Ishikawa (cell line): ENCODE measurements at regions not wholly inside any gene's neighbourhood (a gene's known extent, or its start where the extent isn't known, plus 50 kb on each side); places are given as distances from the start of the nearest gene placed in this dataset.

Experiments
- CEBPB ChIP-seq: IDR thresholded peaks from 2 replicates; pipeline ENCODE4 v1.6.1; 2012
- EP300 ChIP-seq: IDR thresholded peaks from 2 replicates; pipeline ENCODE4 v1.6.1; 2012; ENCODE audit warnings: borderline replicate concordance
- FOXM1 ChIP-seq: IDR thresholded peaks from 2 replicates; pipeline ENCODE4 v1.6.1; 2012; ENCODE audit warnings: low read depth, borderline replicate concordance
- RAD21 ChIP-seq: IDR thresholded peaks from 2 replicates; pipeline ENCODE4 v1.6.1; 2012; ENCODE audit warnings: low read depth
- TAF1 ChIP-seq: IDR thresholded peaks from 2 replicates; pipeline ENCODE4 v1.6.1; 2012; ENCODE audit warnings: low read depth, mild to moderate bottlenecking
- TCF12 ChIP-seq: IDR thresholded peaks from 2 replicates; pipeline ENCODE4 v1.6.1; 2012; ENCODE audit warnings: low read depth
- TEAD4 ChIP-seq: IDR thresholded peaks from 2 replicates; pipeline ENCODE4 v1.6.1; 2012
- YY1 ChIP-seq: IDR thresholded peaks from 2 replicates; pipeline ENCODE4 v1.6.1; 2012; ENCODE audit warnings: low read depth
- ZBTB7A ChIP-seq: IDR thresholded peaks from 2 replicates; pipeline ENCODE4 v1.6.1; 2012; ENCODE audit warnings: low read depth
- TF ChIP-seq, protein P1 (sequence below): IDR thresholded peaks from 2 replicates; pipeline ENCODE4 v1.6.1; 2012; ENCODE audit warnings: low read depth, mild to moderate bottlenecking
- TF ChIP-seq, protein P2 (sequence below): IDR thresholded peaks from 2 replicates; pipeline ENCODE4 v1.6.1; 2012

- no peak for TF ChIP-seq YY1
- TF ChIP-seq RAD21: no peak
- TF ChIP-seq FOXM1: no peak
- TF ChIP-seq TCF12: no peak
- TF ChIP-seq TAF1: no peak
- TF ChIP-seq, protein P1, sequence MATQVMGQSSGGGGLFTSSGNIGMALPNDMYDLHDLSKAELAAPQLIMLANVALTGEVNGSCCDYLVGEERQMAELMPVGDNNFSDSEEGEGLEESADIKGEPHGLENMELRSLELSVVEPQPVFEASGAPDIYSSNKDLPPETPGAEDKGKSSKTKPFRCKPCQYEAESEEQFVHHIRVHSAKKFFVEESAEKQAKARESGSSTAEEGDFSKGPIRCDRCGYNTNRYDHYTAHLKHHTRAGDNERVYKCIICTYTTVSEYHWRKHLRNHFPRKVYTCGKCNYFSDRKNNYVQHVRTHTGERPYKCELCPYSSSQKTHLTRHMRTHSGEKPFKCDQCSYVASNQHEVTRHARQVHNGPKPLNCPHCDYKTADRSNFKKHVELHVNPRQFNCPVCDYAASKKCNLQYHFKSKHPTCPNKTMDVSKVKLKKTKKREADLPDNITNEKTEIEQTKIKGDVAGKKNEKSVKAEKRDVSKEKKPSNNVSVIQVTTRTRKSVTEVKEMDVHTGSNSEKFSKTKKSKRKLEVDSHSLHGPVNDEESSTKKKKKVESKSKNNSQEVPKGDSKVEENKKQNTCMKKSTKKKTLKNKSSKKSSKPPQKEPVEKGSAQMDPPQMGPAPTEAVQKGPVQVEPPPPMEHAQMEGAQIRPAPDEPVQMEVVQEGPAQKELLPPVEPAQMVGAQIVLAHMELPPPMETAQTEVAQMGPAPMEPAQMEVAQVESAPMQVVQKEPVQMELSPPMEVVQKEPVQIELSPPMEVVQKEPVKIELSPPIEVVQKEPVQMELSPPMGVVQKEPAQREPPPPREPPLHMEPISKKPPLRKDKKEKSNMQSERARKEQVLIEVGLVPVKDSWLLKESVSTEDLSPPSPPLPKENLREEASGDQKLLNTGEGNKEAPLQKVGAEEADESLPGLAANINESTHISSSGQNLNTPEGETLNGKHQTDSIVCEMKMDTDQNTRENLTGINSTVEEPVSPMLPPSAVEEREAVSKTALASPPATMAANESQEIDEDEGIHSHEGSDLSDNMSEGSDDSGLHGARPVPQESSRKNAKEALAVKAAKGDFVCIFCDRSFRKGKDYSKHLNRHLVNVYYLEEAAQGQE: no peak
- no peak for TF ChIP-seq EP300
- TF ChIP-seq, protein P2, sequence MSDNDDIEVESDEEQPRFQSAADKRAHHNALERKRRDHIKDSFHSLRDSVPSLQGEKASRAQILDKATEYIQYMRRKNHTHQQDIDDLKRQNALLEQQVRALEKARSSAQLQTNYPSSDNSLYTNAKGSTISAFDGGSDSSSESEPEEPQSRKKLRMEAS: no peak
- TF ChIP-seq CEBPB: no peak
- TF ChIP-seq TEAD4: no peak
- no peak for TF ChIP-seq ZBTB7A
These were observed 56.2 kb upstream of the ANXA1 start for GRCh38 chr9:73095425-73095824.
